Gastroesophageal sphincter (tissue), 4 donors: ENCODE measurements at regions not wholly inside any gene's neighbourhood (a gene's known extent, or its start where the extent isn't known, plus 50 kb on each side); places are given as distances from the start of the nearest gene placed in this dataset.
"Not testable (repeated sequence)": the region's sequence is repeated elsewhere in the genome, so short reads cannot be mapped to it uniquely, and the experiment has no call there.

ENCODE experiments used
- ATAC-seq: fragments of 150-250 bp; one replicate; pipeline ENCODE4 v1.9.1; 2016; ENCODE audit warnings: mild to moderate bottlenecking, moderate library complexity
- H3K27ac ChIP-seq, 4 donors: fragments of 200-600 bp; sonication (generic) in 3 of 4; 1 replicate in 3 of 4; 2 replicates in 1 of 4; pipeline ENCODE4 v1.5.1; 2016 to 2019
- H3K27me3 ChIP-seq: fragments of 200-600 bp; sonication (generic); one replicate; pipeline ENCODE4 v1.5.1; 2019
- H3K36me3 ChIP-seq, 2 donors: fragments of 200-600 bp; sonication (generic); one replicate each; pipeline ENCODE4 v1.5.1; 2019; ENCODE audit warnings: control low read depth in 1 of 2
- H3K4me1 ChIP-seq, 3 donors: fragments of 200-600 bp; sonication (generic); 1 replicate in 2 of 3; 2 replicates in 1 of 3; pipeline ENCODE4 v1.5.1; 2016 to 2019; ENCODE audit warnings: control low read depth in 2 of 3
- H3K4me3 ChIP-seq, 2 donors: fragments of 200-600 bp; sonication (generic); one replicate each; pipeline ENCODE4 v1.5.1; 2019; ENCODE audit warnings: mild to moderate bottlenecking in 1 of 2, moderate library complexity in 1 of 2
- H3K9me3 ChIP-seq, 3 donors: fragments of 200-600 bp; sonication (generic); one replicate each; pipeline ENCODE4 v1.5.1; 2017 to 2019; ENCODE audit warnings: control low read depth in 2 of 3
- CTCF ChIP-seq, 4 experiments: fragments of 200-600 bp in 2 of 4; fragments of 450-650 bp in 2 of 4; sonication (generic) in 1 of 4; IDR thresholded peaks; one replicate each; pipeline ENCODE4 v1.5.1; 2017 to 2019; ENCODE audit warnings: antibody characterized with exemption in 4 of 4, mild to moderate bottlenecking in 2 of 4, moderate library complexity in 2 of 4
- EP300 ChIP-seq: sonication (generic); formaldehyde crosslinking; IDR thresholded peaks from one replicate; pipeline ENCODE4 v1.6.1; 2017; ENCODE audit warnings: antibody characterized with exemption, mild to moderate bottlenecking
- POLR2A ChIP-seq, 2 donors: fragments of 450-650 bp; IDR thresholded peaks; one replicate each; pipeline ENCODE4 v1.6.1; 2017; ENCODE audit warnings: antibody characterized with exemption in 2 of 2, mild to moderate bottlenecking in 2 of 2, moderate library complexity in 1 of 2
- POLR2AphosphoS5 ChIP-seq: sonication (generic); formaldehyde crosslinking; IDR thresholded peaks from one replicate; pipeline ENCODE4 v1.6.1; 2017; ENCODE audit warnings: antibody characterized with exemption
- WGBS, 2 donors: methylation state at CpG; one replicate each; pipeline ENCODE4 v1.1.5; 2018; ENCODE audit warnings: low coverage in 1 of 2; 5-methylcytosine and 5-hydroxymethylcytosine counted together

- WGBS, 2 donors: 73 to 80% methylated on average over 3 to 5 of the region's 7 CpGs
- Histone ChIP-seq H3K27ac (no peak overlapping the region), H3K4me1 (no peaks in the 10 kb centered on the region), H3K4me3 (no peak overlapping the region), H3K27me3 (peaks cover 41% of the 10 kb centered on the region), H3K36me3 (no peaks in the 10 kb centered on the region), H3K9me3 (peaks cover 0 to 14% (median 0%) of the 10 kb centered on the region in 3 donors)
- no peak for TF ChIP-seq POLR2AphosphoS5
- no peak for TF ChIP-seq CTCF (IDR thresholded peaks at IDR 0.05)
- TF ChIP-seq EP300: no peak
- no peak for TF ChIP-seq POLR2A (IDR thresholded peaks at IDR 0.05)
- ATAC-seq: no peak
Observed at GRCh38 chr1:25117233-25117823, 115.0 kb downstream of the SYF2 start.

- Histone ChIP-seq H3K27me3 (peaks cover 37% of the 10 kb centered on the region), H3K4me1 (no peaks in the 10 kb centered on the region), H3K36me3 (no peaks in the 10 kb centered on the region), H3K4me3 (no peak overlapping the region), H3K27ac (no peak overlapping the region), H3K9me3 (peaks cover 0 to 14% (median 0%) of the 10 kb centered on the region in 3 donors)
- ATAC-seq: no peak
- TF ChIP-seq POLR2AphosphoS5 (no peak), POLR2A (IDR thresholded peaks at IDR 0.05) (no peak), EP300 (no peak)
- WGBS, 2 donors: 87 to 92% methylated on average over 4 of the region's 4 CpGs
Observed at GRCh38 chr1:25116832-25117231, 115.5 kb downstream of the SYF2 start.

- WGBS, 2 donors: 84 to 100% methylated on average over 2 to 5 of the region's 7 CpGs
- not testable (repeated sequence) for H3K4me1 ChIP-seq, ATAC-seq, H3K36me3 ChIP-seq, H3K4me3 ChIP-seq, H3K27ac ChIP-seq
- Histone ChIP-seq H3K9me3 (peaks cover 0 to 14% (median 0%) of the 10 kb centered on the region in 3 donors), H3K27me3 (peaks cover 30% of the 10 kb centered on the region)
Observed at GRCh38 chr1:25116117-25116516, 116.2 kb downstream of the SYF2 start.

GRCh38 chr1:25113731-25114130 lies 118.6 kb downstream of the SYF2 start:
- H3K27ac ChIP-seq: no peak overlapping the region
- no peak for ATAC-seq
- no peaks in the 10 kb centered on the region for H3K36me3 ChIP-seq
- H3K9me3 ChIP-seq: peaks cover 0 to 32% (median 0%) of the 10 kb centered on the region in 3 donors
- H3K27me3 ChIP-seq: peaks cover 25% of the 10 kb centered on the region
- TF ChIP-seq POLR2AphosphoS5 (no peak), EP300 (no peak), POLR2A (IDR thresholded peaks at IDR 0.05) (no peak), CTCF (IDR thresholded peaks at IDR 0.05) (no peak)
- no peak overlapping the region for H3K4me3 ChIP-seq
- H3K4me1 ChIP-seq: no peaks in the 10 kb centered on the region
- 72 to 77% methylated on average over 3 to 4 of the region's 4 CpGs for WGBS, 2 donors

- no peak for ATAC-seq
- WGBS, 2 donors: 28 to 61% methylated on average over 3 of the region's 3 CpGs
- TF ChIP-seq POLR2A (IDR thresholded peaks at IDR 0.05): no peak
- no peak for TF ChIP-seq EP300
- TF ChIP-seq POLR2AphosphoS5: no peak
- TF ChIP-seq CTCF (IDR thresholded peaks at IDR 0.05): no peak
- H3K9me3 ChIP-seq: peaks cover 0 to 32% (median 0%) of the 10 kb centered on the region in 3 donors
- no peaks in the 10 kb centered on the region for H3K4me1 ChIP-seq
- H3K36me3 ChIP-seq: no peaks in the 10 kb centered on the region
- no peak overlapping the region for H3K4me3 ChIP-seq
- no peak overlapping the region for H3K27ac ChIP-seq
- H3K27me3 ChIP-seq: peaks cover 20% of the 10 kb centered on the region
Observed at GRCh38 chr1:25113086-25113485, 119.2 kb downstream of the SYF2 start.

- ATAC-seq: no peak
- Histone ChIP-seq H3K27me3 (peaks cover 25% of the 10 kb centered on the region), H3K27ac (no peak overlapping the region), H3K4me3 (no peak overlapping the region), H3K36me3 (no peaks in the 10 kb centered on the region), H3K4me1 (no peaks in the 10 kb centered on the region), H3K9me3 (peaks cover 0 to 28% (median 0%) of the 10 kb centered on the region in 3 donors)
- WGBS, 2 donors: 59 to 100% methylated on average over 1 to 4 of the region's 6 CpGs
- TF ChIP-seq EP300 (no peak), POLR2A (IDR thresholded peaks at IDR 0.05) (no peak), CTCF (IDR thresholded peaks at IDR 0.05) (no peak)
Observed at GRCh38 chr1:25112400-25112799, 119.9 kb downstream of the SYF2 start.
